COLO668 (cell line): ENCODE measurements at regions not wholly inside any gene's neighbourhood (a gene's known extent, or its start where the extent isn't known, plus 50 kb on each side); places are given as distances from the start of the nearest gene placed in this dataset.

Experiments
- DNase-seq: peaks from one replicate; lab custom pipeline; 2025; ENCODE audit not compliant: unreplicated experiment; lab: John Stamatoyannopoulos, UW

- DNase-seq: no peak
These were observed 100.8 kb upstream of the WASF3 start for GRCh38 chr13:26456650-26457049.

- no peak for DNase-seq
These were observed 100.3 kb upstream of the WASF3 start for GRCh38 chr13:26457212-26457611.

DNA sequence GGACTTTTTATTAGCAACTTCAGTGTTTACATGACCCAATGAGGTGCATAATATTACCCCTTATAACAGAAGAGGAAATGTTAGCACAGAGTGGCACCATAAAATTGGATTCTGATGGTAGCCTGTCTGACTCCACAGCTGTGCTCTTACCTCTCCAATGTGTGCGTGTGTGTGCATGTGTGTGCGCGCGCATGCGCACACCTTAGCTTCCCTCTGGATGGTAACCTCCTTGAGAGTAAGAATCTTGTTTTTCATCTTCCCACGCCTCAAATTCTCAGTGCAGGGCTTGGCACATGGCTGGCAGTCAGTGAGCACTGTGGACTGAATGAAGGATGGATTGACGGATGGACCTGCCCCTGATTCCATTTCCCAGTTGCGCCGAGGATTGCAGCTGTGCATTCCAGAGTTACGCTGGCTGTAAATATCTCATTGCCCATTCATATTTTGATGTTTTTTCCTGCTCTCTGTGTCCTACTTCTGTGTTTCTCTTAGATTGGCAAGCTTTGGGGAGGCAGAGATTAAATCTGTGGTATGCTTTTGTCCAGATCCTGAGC lies 99.2 kb upstream of the WASF3 start:
- DNase-seq: no peak

GRCh38 chr13:26459276-26460131 lies 98.0 kb upstream of the WASF3 start:
- DNase-seq: no peak

GRCh38 chr13:26460648-26461047 lies 96.8 kb upstream of the WASF3 start:
- no peak for DNase-seq

GRCh38 chr13:26463296-26463695 lies 94.2 kb upstream of the WASF3 start:
- DNase-seq: no peak

DNA sequence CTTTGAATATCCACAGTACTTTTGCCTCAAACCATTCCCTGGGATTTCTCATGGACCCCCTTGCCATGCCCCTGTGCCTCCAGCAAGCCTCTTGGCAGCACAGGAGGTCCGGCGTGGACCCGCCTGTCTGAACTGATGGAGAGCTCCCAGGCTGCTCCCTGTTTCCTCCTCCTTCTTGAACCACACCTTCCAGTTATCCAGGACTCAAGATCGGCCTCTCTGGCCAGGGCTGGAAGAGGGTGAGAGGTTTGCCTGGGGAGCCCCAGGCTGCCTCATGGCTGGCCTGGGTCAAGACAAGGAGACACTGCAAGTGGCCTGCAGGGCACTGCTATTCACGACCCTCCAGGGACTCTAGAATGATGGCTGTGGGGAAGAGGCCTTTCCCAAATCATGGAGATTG lies 93.6 kb upstream of the WASF3 start:
- no peak for DNase-seq

GRCh38 chr13:26465514-26465913 lies 92.0 kb upstream of the WASF3 start:
- no peak for DNase-seq

DNA sequence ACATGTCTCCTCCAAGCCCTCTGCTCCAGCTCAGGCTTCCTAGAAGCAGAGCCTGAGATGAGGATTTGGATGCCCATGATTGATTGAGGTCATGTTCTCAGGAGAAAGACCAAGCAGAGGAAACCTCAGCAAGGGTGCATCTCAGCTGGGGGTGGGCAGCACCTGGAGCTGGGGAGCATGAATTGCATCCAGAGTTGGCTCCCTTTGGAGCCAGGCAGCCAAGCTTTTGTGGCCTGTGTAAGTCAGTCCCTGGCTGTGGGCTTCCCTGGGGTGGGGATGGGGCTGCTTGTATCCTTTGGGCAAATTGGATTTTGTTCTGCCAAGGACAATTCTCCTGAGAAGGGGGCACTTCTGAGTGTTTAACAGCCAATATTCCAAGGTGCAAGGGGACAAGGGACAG lies 91.5 kb upstream of the WASF3 start:
- DNase-seq: no peak

DNA sequence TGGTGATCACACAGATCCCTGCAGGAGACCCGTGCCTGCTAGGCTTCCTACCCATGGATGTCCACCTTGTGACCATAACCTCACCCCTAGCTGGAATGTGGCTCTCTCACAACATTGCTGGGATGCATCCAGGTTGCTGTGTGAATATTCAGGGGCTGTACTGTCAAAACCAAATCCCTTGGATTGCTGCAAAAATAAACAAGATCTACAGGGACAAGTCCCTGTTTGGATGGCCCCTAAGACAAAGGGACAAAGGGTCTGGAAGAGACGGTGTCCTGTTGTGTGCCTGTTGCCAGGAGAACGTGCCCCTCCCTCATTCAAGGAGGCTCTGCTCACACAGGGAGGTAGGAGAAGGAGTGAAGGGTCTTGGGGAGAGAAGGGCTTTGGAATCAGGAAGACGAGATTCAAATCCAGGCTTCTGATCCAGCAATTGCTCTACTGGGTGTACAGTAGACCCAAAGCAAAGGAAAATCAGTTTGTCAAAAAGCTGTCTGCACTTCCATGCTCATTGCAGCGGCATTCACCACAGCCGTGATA lies 89.2 kb upstream of the WASF3 start:
- no peak for DNase-seq

DNA sequence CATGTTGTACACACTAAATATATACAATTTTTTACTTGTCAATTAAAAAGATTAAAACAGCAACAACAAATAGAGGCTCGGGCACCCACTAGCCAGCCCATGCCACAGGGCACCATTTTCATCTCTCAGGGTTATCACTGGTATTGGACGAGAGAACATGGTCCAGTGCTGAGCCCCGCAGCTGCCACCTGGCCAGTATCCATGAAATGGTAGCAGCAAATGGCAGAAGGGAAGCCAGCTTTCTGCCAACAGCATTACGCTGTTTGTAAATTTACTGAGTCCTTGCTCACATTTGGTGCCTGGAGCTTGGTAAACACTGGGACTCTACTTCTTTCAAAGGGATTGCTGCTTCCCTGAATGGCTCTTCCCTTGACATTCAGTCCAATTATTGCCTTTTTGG lies 87.9 kb upstream of the WASF3 start:
- DNase-seq: no peak

DNA sequence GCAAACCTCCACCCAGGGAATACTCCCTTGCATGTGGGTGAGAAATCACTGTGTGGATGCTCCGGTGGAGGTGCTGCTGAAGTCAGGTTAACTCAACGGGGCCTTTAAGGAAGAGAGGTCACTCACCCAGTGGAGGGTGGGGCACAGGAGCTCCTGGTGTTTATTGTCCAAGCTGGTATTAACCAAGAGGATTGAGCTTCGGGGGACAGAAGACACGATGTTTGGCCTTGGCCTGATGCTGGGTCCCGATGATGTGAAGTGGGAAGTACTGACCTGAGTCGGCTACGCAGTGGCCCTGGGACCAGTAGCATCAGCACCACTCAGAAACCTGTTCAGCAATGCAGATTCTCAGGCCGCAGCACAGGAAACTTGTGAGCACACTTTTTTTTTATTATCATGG lies 85.7 kb upstream of the WASF3 start:
- DNase-seq: no peak

GRCh38 chr13:26473571-26474230 lies 83.8 kb upstream of the WASF3 start:
- DNase-seq: peak; percentile 33

DNA sequence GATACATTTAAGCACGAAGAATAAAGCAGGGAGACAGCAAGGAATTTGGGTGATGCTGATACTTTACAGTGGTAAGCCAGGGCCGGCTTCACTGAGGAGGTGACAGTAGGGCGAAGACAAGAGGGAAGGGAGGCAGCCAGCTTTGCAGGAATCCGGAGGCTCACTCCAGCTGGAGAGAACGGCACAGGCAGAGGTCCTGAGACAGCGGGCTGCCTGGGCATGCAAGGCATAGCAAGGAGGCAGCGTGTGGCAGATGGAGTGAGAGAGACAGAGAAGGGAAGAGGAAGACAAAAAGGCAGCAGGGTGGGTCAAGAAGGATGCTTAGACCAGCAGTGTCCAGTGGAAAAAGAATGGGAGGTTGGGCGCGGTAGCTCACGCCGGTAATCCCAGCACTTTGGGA lies 83.2 kb upstream of the WASF3 start:
- no peak for DNase-seq

DNA sequence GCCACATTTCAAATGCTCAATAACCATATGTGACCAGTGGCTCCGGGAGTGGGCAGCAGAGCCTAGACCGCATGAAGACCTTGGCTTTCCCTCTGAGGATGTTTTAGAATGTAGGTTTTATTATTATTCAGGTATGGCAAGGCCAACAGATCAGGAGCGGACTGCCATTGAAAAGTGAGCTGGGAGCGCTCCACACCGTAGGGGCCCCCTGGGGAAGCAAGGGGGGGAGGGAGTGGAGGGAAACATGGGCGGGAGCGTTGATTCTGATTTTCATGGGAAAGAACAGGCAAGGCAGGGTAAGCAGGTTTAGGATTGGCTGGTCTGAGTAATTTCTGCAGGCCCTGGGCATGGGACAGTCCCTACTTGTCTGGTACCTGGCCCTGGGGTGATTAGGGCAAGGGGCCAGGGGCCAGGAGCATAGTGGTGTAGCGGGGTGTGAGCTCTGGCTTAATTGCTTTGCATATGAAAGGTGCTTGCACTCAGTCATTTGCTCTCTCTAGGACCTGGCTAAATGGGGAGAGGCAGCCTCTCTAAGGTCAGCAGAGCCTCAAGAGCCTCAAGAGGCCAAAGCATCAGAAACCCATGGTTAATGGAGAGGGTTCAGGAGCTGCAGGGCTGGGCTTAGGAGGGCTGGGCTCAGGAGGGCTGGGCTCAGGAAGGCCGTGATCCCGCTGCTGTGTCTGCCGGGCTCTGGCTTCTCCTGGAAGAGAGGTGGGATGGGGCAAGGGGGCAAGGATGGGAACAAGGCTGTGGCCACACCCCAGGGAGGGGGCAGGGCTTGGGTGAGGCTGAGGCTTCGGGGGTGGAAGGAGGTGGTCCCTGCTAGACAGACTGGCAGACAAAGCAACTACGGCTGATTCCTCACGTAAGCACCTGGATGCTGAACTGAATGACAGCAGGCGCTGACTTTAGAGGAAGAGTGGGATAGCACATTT lies 82.0 kb upstream of the WASF3 start:
- no peak for DNase-seq

GRCh38 chr13:26476111-26476781 lies 81.2 kb upstream of the WASF3 start:
- DNase-seq: no peak

DNA sequence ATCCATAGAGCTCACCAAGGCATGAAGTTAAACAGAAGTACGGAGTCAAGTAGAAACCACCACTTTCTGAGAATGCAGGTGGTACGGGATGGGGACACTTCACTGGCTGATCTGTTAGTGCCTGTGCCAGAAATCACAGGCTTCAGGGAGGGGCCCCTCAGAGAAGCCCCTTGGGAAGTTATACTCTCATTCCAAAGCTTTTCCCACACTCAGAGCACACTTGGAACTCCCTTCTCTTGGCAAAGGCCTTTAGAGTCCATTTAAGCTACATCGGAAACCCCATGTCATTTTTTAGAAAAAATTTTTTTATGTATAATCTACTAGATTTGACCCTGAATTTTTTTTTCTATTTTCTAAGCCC lies 80.7 kb upstream of the WASF3 start:
- DNase-seq: no peak

DNA sequence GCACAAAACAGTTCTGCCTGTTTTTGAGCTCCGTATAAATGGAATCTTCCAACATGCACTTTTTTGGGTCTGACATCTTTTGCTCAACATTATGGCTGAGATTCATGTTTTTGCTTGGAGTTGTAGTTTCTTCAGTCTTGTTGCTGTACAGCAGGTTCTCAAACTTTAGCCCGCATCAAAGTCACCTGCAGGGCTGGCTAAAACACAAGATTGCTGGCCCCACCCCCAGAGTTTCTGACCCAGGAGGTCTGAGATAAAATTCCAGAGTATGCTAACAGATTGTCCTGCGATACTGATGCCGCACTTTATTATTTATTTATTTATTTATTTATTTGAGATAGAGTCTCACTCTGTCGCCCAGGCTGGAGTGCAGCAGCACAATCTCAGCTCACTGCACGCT lies 79.8 kb upstream of the WASF3 start:
- no peak for DNase-seq

GRCh38 chr13:26480246-26480855 lies 77.1 kb upstream of the WASF3 start:
- DNase-seq: no peak
